T follicular helper cell (primary cell): ENCODE measurements at regions not wholly inside any gene's neighbourhood (a gene's known extent, or its start where the extent isn't known, plus 50 kb on each side); places are given as distances from the start of the nearest gene placed in this dataset.
"Not testable (repeated sequence)": the region's sequence is repeated elsewhere in the genome, so short reads cannot be mapped to it uniquely, and the experiment has no call there.

Source experiments
- DNase-seq: peaks from one replicate; pipeline ENCODE4 v3.0.0-alpha.2; 2020; ENCODE audit warnings: low read depth

DNA sequence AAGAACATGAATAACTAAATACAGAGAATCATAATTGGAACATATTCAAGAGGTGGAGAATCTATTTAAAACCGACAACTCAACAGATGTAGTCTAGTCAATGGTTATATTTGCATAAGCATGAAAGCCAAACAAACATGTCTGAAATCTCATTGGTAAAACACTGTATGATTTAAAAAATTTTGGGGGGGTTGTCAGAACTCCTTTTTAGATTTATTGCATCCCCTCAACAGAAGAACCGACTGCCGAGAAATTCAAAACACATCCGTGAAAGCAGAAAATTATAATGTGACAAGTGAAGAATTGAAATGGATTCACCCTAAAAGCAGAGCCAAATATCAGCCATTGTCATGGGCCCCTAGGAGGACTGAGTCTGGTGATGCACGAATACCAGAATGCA is 633.4 kb upstream of the KCNMB2 start:
- DNase-seq: no peak

DNA sequence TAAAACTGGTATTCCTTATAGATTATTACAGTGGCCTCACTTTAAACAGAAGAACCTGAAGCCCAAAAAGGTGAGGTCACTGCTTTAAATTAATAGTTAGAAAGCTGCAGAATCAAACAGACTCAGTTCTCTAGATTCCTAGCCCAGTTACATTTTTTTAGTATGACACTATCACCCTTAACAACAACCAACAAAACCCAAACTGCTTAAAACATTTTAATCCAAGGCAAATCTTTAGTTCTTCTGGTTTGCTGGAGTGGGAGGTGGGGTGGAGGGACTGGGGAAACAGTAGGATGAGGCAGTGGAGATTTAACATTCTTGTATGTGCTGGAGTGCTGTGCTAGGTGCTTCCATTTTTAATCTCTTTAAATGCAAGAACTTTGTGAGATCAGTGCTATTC is 631.6 kb upstream of the KCNMB2 start:
- DNase-seq: no peak

DNA sequence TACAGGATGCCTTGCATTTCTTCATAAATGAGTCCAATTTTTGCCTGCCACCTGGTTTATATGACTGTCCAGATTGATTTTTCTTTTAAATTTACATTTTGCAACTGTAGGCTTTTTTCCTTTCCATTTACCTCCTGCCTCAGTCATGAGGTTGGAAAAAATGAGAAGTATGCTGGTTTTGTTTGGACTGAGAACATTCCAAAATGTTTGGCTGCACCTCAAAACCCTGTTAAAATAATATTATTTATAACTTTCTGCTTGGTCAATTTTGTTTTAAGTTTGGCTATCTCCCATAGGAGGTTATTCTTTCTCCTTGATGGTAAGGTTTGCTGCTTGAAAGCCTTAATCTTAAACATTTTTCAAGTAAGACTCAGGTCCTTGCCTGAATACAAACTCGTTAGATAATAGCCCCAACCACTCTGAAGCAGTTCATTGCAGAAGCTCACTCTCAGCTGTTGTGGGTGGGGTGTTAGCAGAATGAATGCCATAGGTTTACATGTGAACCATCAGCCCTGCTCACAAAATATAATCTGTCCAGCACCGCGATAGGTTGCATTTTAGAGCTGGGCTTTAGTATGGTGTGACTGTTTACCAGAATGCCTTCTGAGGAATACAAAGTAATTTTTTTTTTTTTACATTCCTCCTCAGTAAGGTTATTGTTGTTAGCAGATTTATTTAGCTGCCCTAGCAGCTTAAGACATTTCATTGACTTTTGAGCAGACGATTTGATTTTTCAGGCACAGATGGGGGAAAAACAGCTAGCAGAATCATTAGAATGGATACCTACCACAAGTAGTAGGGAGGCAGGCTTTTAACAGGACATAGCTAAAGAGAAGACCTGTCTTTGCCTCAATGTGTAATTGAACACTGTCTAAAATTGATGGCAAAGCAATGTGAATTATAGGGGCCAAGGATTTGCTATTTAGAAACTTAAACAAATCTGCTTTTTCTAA is 630.8 kb upstream of the KCNMB2 start:
- no peak for DNase-seq

DNA sequence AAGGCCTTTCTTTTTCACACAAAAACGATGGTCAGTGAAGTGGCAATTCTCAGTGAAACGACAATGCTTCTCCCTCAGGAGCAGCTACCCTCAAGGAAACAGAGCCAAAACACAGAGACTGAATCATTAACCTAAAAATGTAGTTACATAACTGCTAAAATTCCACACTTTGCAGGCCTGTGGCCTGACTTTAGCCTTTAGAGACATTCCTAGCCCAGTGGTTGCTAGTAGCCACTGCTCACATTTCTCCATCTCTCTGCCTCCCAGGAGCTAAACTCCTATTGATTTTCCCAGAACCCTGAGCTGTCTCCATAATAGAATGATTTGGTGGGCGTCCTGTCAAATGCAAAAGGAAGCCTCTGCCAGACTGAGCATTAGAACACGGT is 630.1 kb upstream of the KCNMB2 start:
- DNase-seq: no peak

DNA sequence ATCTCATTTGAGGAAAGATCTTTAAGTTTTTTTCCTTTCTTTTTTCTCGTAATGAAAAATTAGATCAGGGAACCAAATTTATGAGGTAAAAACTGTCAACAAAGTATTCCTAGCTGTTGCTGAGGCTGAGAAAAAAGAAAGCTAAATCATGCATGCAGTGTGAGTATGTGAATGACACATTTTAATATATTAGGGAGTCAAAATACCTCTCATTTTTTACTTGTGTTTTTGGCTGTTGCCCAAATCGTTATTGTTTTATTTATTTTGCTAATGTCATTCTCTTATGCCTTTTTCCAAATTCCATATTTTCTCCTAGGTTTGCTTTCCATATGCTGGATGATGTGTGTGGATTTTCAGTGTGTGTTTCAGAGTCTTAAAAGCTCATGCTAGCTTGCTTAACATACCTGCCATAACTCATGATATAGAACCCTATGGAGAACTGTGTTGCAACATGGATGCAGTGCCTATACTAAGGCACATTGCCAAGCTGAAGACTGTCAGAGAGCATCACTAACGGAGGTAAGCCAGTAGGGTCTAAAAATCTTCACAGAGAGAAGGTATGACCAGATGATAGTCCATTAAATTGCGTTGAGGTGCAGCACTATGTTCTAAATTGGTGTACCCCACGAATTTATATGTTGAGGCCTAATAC is 629.5 kb upstream of the KCNMB2 start:
- no peak for DNase-seq

DNA sequence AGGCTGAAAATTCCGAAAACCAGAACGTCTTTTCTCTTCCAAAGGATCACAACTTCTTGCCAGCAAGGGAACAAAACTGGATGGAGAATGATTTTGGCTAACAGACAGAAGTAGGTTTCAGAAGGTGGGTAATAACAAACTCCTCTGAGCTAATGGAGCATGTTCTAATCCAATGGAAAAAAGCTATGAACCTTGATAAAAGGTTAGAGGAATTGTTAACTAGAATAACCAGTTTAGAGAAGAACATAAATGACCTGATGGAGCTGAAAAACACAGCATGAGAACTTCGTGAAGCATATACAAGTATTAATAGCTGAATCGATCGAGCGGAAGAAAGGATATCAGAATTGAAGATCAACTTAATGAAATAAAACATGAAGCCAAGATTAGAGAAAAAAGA is 626.7 kb upstream of the KCNMB2 start:
- not testable (repeated sequence) for DNase-seq

DNA sequence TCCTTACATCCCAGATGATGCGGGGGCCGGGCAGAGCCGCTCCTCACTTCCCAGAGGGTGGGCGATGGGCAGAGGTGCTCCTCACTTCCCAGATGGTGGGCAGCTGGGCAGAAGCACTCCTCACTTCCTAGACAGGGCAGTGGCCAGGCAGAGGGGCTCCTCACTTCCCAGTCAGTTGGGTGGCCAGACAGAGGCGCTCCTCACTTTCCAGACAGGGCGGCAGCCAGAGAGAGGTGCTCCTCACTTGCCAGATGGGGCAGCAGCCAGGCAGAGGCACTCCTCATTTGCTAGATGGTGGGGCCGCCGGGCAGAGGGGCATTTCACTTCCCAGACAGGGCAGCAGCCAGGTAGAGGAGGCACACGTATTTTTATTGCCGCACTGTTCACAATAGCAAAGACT is 622.0 kb upstream of the KCNMB2 start:
- DNase-seq: no peak

DNA sequence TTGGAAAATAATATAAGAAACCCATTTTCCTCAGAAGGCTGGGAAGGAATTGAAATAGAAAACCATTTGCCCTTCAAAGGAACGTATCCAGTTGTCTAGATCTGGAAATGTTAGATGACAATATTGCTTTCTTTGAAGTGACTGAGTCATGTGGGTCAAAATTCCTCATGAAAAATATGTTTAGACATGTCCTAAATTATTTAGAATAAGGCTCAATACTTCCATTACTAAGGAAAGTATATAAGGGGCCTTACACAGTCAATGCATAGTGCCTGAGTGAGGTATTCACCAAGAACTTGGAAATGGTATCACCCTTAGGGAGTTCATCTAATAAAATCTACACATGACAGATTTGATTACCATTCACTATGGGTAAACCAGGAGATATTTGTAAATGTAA is 619.8 kb upstream of the KCNMB2 start:
- no peak for DNase-seq

DNA sequence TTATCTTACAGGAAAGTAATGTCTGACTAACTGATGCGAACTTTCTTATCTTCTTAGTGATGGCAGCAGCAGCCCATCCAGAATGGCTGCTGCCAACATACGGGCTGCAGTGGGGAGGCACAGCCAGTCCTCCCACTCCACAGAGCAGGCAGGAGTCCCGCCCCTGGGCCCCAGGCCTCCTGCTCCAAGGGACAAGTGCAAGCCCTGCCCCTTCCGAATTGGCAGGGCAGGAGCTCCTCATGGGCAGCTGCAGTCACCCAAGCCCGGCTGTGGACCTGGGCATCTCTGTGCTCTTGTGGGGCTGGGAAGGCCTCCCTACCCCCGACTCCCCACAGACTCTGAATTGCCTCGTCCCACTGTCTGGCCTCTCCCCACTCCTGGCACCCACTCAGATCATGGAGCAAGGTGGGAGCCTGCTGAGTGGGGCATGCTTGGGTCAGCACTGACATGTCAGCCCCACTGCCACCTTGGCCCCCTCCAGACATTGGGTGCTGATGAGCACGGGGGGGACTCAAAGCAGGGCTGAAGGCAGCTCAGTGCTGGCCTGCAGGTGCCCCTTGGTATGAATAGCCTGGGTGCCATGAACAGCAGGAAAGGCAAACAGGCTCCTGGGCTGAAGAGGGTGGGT is 618.9 kb upstream of the KCNMB2 start:
- DNase-seq: no peak

DNA sequence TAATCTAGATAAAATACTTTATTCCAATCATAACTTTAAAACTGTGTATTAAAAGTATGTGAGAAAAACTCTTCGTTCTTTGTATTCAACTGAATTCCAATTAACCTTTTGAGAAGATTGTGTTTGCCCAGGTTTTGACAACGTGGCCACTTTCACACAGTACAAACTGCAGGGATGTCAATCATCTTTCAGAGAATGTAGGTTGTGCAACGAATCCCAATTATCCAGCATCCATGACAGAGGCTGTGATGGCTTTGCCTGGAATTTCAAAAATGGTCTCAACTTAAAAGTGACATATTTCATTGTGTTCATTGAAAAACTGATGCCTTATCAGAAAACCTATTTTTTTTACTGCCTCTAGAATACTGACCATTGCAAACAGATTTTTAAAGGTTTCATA is 615.1 kb upstream of the KCNMB2 start:
- no peak for DNase-seq

DNA sequence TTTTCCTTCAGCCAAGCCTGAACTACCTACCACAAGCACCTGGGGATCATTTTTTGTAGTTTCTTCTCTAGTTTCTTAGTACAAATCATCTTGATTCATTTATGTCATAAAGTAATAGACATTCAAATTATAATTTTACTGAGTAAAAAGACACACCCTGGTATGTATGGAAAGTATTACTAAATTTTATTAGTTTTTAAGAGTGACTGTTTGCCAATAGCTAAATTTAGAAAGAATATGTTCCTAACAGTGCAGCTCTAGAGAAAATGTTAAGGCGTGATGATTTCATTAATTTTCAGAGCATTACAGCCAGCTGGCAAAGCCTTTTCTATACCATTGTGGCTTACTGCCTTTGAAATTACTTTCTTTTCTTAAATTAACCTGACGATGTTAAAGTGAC is 612.0 kb upstream of the KCNMB2 start:
- no peak for DNase-seq

DNA sequence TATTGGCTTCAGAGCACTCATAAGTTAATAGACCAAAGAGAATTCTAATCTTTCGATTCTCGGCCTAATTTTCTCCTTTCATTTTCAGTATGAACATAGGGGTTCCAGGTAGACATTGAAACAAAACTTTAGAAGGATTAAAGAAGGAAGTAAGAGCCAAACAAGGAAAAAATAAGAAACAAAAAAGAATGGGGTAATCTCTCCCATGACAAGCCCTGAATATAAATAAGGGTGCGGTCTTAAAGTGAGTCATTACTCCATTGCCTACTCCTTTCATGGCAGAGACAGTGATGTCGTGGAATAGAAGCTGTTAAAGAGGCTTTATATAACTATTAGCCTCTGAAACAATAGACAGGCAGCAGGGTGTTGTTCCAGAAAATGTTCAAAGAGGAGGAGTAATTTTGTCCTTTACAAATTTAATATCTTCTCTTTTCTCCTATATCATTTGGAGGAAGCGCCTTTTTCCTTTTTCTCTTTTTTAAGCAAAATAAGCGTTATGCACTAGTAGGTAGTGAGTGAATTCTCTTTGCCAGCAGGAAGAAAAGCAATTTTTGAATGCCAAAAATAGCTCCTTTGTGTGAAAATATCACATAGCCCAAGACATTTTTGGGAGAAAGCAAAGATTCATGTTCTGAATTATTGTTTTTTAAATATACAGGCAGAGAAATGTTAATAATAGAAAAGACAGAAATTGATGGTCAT is 607.9 kb upstream of the KCNMB2 start:
- DNase-seq: no peak

DNA sequence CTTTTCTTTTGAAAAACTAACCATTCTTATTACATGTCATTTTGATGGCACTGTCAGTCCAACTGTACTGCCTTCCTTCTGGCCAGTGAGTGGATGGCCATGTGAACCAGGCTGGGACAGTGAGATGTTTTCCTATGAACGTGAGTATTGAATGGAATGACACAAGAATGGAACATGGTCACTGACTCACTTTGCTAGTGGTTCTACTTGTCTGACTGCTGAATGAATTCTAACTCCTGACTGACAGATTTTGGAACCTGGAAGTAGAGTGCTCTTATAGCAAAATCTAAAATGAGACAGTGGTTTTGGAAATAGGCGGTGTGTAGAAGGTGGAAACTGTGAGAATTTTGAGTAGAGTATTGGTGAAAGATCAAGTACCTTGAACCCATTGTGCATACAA is 606.9 kb upstream of the KCNMB2 start:
- DNase-seq: no peak

DNA sequence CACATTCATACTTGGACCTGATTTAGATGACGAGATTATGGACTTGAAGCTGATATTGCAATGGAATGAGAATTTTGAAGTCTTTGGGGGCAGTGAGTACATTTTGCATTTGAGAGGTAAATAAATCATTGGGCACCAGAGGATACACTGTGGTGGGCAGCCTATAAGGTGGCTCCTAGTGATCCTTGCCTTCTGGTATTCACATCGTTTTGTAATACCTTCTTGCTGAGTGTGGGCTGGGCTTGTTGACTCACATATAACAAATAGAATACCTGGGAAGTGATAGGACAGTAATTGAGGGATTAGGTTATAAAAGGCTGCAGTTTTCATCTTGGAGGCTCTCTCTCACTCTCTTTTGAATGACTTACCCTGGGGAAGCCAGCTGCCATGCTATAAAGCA is 605.5 kb upstream of the KCNMB2 start:
- DNase-seq: no peak

DNA sequence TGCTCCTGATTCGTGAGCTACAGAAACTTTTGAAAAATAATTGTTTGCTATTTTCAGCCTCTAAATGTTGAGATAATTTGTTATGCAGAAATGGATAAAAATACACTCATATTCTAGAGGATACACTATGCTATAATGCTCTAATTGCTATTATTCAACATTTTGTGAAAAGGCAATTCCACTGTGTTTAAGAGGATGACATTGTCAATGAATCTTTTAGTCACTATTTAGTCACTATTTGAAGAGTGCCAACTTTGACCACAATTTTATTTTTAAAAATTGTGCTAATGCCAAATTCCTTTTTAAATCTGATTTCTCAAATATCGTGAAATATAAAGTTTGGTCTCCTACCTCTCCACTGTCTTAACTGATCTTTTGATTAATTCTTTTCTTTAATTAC is 604.9 kb upstream of the KCNMB2 start:
- no peak for DNase-seq

DNA sequence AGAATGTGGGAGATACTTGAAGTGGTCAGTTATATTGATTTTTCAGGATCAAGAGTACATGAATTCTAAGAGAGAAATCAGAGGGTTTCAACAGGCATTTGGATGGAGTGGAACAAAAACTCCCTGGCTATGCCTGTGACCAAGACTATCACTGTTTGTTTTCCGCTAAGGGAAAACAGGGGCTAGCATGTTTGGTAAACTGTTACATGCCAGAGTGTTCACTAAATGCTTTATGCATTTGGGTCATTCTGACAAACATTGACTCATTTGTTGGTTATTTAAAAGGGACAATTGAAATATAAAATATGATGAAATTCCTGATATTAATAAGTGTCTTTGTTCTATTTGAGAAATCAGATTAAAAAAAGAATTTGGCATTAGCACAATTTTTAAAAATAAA is 603.9 kb upstream of the KCNMB2 start:
- DNase-seq: no peak

DNA sequence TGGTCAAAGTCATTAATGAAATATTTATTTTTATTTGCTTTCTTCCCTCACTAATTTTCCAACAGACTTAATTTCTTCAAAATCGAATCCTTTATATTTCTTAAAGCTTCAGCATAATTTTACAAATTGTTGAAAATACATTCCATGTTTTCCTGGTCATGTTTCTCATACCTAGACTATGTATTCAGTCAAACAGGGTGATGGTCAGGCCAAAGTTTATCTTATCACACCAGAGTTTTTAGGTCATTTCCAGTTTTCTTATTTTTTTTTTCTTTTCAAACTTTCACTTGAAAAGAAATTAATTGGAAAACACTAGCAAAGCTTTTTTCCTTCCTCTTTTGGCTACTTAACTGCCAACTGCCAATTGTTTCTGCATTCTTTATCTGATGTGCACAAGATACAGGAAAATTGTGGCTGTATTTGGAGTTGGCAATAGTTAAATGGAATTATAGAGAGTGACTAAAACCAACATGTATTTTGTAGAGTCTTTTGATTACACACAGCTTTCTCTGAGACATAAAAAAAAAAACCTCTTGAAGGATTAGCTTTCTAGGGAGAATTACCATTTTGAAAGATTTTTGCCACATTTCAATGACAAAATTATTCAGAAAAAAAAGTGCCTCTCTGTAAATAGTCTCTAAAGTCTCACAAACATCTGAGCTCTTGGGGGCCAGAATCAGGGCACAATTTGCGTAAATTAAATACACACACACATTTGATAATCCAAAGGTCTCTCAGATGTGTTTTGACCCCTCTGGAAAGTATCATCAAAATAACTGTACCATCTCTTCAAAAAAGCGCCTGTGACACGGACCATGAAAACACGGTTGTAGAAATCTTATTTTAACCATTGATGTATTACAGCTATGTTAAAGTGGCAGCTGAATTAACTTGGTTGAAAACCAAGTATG is 603.2 kb upstream of the KCNMB2 start:
- DNase-seq: no peak

DNA sequence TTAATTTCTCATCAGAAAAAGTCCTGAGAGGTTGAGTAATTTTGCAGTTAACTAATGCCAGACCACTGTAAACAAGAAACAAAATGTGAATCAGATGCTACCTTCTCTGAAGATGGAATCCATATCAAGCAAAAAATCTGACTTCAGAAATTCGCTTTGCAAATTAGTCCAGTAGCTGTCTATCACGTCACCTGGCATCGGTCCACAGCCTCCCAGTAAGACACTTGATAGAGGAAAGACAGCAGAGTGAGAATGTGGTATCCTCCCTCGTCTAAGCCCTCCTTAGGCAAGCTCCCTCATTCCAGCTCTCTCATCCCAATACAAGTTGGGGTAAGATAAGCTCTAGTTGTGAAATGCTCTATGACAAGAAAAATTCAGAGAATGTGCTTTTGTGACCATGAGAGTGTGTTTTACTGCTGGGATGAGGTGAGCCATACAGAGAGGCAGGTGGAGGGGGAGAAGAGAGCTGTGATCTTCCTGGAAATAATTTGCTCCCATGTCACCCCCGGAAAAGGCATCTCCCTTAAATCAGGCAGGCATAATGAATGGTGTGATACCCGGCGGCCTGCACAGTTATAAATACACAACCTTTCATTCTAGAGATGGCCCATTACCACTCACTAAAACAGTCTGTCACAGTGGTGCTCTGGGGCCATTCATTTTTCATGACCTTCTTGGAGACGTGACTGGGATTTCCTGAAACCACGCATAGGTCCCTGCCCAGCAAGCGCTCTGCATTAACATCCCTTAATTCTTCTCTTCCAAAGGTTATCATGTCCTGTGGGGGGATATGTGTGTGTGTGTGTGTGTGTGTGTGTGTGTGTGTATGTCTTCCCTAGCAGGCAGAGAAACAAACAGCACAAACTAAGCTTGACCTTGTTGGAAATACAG is 602.0 kb upstream of the KCNMB2 start:
- no peak for DNase-seq

DNA sequence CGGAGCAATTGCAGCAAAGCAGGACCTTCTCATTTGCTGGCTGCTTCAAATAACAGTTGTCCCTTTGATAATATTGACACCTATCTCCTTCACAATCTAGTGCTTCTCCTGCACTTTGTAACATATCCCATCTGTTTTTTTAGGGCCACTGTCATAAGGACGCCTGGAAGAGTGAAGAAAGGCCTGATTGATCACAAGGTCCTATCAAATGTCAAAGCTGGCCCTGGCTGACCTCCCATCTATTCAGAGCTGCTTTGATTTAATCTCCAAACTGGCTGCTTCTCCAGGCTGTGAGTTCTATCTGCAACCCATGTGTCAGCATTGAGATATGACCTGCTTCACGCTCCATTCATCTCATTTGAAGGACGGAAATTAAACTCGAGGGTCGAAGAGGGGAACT is 601.2 kb upstream of the KCNMB2 start:
- no peak for DNase-seq

DNA sequence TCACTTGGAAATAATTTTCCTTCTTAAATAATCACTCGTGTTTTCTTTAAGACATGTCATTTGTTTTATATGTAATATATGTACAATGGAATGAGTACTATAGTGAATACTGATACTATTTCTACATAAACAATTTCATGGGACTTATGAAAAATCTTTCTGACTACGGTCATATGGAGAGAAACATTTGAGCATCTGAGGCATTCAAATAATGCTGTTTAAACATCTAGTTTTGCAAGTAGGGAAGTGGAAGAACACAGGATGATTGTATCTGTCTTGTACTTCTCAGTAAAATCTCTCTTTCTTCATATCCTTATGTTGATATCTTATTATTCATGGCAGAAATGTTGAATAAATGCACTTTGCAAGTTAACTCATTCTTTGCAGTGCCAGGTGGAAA is 599.5 kb upstream of the KCNMB2 start:
- DNase-seq: no peak
